DMS 273 treated with DMSO at 0.1 percent for 48 hours (cell line): ENCODE measurements at regions not wholly inside any gene's neighbourhood (a gene's known extent, or its start where the extent isn't known, plus 50 kb on each side); places are given as distances from the start of the nearest gene placed in this dataset.

Experiments
- DNase-seq: peaks from one replicate; lab custom pipeline; 2025; lab: John Stamatoyannopoulos, UW

DNA sequence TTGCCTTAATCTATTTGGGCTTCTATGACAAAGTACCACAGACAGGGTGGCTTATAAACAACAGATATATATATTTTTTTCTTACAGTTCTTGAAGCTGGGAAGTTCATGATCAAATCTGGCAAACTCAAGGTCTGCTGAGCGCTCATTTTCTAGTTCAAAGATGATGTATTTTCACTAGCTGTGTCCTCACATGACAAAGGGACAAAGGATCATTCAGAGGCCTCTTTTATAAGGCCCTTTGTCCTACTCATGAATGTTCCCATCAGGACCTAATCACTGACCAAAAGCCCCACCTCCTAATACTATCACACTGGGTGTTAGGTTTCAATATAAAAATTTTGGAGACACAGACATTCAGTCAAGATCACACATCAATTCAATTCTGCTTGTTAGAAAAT, 2025.2 kb downstream of the PCDH7 start:
- DNase-seq: no peak

DNA sequence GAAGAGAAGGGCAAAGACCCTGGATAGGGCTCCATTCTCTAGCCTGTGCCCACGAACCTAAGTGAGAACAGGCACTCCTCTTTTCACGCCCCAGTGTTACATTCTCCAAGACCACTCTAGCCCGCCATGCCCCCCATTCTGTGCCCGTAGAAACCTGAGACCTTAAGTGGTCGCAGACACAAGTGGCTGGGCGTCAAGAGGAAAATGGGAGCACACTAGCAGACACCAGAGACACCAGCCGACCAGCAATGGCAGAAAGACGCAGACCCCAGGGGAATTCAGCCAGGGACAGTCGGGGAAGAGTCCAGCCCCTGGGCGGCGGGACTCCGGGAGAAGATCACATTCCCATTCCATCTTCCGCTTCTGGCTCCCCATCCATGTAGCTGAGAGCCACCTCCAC, 2027.9 kb downstream of the PCDH7 start:
- no peak for DNase-seq

GRCh38 chr4:32748498-32748897, 2028.3 kb downstream of the PCDH7 start:
- no peak for DNase-seq

DNA sequence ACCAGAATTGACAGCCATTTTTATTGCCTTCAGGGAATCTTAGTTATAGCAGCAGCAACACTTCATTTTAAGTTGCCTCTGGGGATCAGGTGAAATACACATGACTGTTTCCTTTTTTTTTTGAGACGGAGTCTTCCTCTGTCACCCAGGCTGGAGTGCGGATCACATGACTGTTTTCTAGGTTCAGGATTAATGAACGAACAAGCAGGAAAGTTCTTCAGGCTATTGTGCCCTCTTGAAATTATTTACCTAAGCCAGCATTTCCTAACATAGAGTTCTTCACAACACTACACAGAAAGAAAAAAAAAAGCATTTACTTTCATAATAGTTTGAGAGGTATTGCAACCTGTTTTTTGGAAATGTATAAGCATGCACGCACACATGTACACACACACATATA, 2032.8 kb downstream of the PCDH7 start:
- no peak for DNase-seq

DNA sequence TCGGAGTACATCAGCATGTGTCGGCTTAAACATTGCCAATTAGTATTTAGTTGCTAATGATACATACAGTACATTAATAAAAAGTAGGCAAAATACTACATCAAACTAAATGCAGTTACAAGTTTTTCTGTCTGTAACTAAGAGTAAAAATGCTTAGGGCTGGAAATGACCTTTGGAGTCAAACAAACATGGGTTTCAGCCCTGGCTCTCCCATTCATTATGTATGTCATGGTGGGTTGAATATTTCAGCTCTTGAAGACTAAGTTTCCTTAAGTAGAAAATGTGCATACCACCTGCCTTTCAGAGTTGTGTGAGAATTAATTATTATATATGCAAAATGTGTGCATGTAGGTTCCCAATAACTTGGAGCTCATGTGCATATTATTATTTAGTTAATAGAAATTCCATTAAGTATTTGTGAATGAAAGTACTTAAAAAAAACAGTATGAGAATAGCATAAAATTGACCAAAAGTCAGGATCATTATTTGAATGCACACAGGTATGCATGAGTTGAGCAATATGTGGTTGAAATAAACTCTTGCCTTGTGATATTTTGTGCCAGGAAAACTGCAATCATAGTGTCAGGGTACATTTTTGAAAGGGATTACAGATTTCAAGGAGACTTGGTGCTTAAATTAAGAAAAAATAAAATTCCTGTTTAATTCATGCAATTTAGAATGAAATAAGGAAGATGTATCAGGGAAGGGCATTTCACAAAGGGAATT, 2048.7 kb downstream of the PCDH7 start:
- no peak for DNase-seq

GRCh38 chr4:32771491-32771890, 2051.3 kb downstream of the PCDH7 start:
- DNase-seq: no peak

DNA sequence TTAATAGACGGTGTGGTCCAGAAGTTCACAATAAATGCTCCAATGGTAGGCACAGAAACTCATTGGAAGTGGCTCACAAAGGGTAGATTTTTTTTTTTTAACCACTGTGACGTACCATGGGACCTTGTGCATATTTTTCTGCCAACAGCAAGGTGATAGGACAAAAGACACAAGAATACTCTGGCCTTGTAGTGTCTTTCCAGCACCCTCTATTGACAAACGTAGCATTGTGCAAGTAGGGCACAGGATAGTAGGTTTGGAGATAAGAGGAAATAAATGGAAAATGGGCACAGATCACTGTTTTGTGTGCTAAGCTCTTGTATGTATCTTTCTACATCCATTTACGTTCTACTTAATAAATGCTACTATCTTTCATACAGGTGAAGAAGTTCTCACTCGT, 2054.9 kb downstream of the PCDH7 start:
- no peak for DNase-seq

- no peak for DNase-seq
These were observed 2056.4 kb downstream of the PCDH7 start for GRCh38 chr4:32776435-32777203.

GRCh38 chr4:32778025-32778424, 2057.9 kb downstream of the PCDH7 start:
- no peak for DNase-seq

GRCh38 chr4:32778938-32779337, 2058.8 kb downstream of the PCDH7 start:
- DNase-seq: no peak

DNA sequence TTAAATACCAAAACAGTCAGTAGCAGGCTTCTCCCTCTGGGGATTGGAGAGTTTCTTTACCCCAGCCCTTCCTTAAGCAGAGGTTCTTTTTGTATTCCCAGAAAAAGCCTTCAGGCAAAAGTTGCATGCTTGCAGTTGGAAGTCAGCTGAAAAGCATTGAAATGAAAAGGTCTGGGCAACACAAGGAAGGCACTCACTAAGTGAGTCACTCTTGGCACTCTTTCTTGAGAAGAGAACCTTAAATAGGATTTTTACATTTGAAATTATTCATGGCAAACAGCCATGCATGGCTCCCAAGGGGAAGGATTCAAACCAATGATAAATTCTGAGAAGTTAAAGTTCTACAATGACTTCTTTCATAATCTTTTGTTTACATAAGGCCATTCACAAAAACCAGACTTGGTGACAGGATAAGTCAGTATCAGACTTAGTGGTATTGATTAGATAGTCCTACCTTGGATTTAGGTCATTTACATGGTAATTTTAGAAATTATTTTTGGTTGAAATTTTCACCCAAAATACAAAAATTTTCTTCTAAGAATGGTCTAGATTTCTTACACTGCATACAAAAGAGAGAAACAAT, 2068.9 kb downstream of the PCDH7 start:
- no peak for DNase-seq

- DNase-seq: no peak
These were observed 2070.6 kb downstream of the PCDH7 start for GRCh38 chr4:32790803-32791202.

- no peak for DNase-seq
These were observed 2078.4 kb downstream of the PCDH7 start for GRCh38 chr4:32798471-32799159.

- DNase-seq: no peak
These were observed 2104.2 kb downstream of the PCDH7 start for GRCh38 chr4:32824336-32824735.

DNA sequence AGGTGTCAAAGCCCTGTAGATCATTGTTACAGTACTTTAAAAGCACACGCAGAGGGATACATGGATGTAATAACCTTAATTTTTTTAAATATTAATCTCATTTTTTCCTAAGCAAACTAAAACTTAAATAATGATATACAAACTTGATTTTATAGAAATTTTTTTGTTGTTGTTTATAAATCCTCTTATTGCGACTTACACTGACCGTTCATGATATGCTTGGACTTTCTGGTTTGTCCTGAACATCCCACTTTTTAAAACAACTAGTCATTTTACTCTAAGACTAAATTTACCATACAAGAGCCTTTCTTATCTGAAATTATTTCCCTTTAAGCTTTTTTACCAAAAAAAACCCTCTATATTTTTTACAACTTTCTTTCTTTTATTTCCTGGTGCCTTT, 2106.0 kb downstream of the PCDH7 start:
- DNase-seq: no peak

DNA sequence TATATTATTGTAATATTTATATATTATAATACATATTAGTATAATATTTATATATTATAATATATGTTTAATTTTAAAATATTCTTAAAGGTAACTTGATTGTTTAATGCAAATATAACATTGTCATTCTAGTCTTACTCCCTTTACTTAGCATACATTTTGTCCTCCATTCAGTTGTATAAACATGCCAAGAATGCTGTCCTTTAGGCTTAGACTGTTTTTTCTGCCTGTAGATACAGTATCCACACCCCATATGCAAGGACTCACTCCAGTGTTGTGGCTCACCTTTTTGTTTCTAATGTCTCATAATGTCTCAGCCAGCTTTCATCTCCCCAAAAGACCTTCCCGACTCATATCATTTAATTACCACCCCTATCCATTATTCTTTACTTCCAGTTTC, 2110.0 kb downstream of the PCDH7 start:
- no peak for DNase-seq

GRCh38 chr4:32831104-32831503, 2110.9 kb downstream of the PCDH7 start:
- DNase-seq: no peak

DNA sequence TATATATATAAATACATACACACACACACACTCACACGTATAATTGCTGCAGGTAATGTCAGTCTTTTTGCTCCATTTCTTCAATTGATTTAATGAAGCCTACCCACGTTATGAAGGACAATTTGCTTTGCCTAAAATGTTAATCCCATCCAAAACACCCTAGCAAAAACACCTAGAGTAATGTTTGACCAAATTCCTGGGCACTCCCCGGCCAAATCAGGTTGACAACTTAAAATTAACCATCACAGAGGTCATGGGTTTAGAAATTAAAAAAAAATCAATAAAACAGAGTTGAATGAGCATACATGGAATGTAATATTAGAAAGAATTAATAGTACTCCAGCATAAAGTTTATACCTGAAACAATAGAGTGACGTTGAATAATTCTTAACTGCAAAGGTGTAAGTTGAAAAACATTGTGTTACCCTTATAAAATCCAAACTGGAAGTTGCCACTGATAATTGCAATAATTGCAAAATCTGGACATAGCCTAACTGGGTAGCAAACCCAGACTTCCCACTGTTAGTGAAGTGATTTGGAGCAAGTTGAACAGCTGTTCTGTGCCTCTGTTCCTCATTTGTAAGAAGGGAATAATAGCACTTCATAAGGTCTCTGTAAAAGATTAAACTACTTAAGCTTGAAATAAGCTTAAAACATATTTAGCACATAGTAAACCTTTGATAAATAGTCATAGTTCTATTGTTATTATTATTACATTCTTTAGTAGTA, 2120.5 kb downstream of the PCDH7 start:
- DNase-seq: no peak

- DNase-seq: no peak
These were observed 2121.0 kb downstream of the PCDH7 start for GRCh38 chr4:32841217-32841616.

DNA sequence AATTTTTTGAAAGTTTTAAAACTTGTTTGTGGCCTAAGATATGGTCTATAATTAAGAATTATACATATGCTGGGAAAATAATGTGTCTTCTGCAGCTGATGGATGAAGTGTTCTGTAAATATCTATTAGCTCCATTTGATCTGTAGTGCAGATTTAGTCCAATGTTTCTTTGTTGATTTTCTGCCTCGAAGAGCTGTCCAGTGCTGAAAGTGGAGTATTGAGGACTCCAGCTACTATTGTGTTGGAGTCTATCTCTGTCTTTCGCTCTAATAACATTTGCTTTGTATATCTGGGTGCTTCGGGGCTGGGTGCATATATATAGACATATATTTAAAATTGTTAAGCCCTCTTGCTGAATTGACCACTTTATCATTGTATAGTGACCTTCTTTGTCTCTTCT, 2127.3 kb downstream of the PCDH7 start:
- no peak for DNase-seq

- DNase-seq: no peak
These were observed 2135.5 kb downstream of the PCDH7 start for GRCh38 chr4:32855622-32856021.

GRCh38 chr4:32858361-32858760, 2138.2 kb downstream of the PCDH7 start:
- no peak for DNase-seq
